ENCODE measurements at regions not wholly inside any gene's neighbourhood (a gene's known extent, or its start where the extent isn't known, plus 50 kb on each side); places are given as distances from the start of the nearest gene placed in this dataset.

- no peak for TF ChIP-seq STAT6 (CRISPR knock-in tag; IDR thresholded peaks at IDR 0.05)
Observed at GRCh38 chr13:88670509-88670908, 999.3 kb downstream of the SLITRK5 start (continued).

- no peak overlapping the region for H3K27ac ChIP-seq (ENCODE audit: extremely low read depth, low read depth, low read length)
- H3K27me3 ChIP-seq (ENCODE audit: control insufficient read depth in 2 of 2, insufficient read depth in 2 of 2, low read length in 2 of 2) = no peaks in the 10 kb centered on the region
- no peaks in the 10 kb centered on the region for H3K36me3 ChIP-seq (ENCODE audit: control insufficient read depth, insufficient read depth, low read length)
- H4K20me1 ChIP-seq (replicated peaks; ENCODE audit: control insufficient read depth, insufficient read depth, low read length) = no peaks in the 10 kb centered on the region
- no peak for ATAC-seq
- POLR2A ChIA-PET = no interaction called here
- no peak for TF ChIP-seq GTF2B (IDR thresholded peaks at IDR 0.05; ENCODE audit: extremely low read depth, insufficient read length)
- TF ChIP-seq SAP30 (IDR thresholded peaks at IDR 0.05; ENCODE audit: borderline replicate concordance, insufficient read depth, low read depth, low read length, poor library complexity, severe bottlenecking) = no peak
- no peak for TF ChIP-seq NUFIP1 (IDR thresholded peaks at IDR 0.05; ENCODE audit: partially characterized antibody)
- no peak overlapping the region for H3K4me2 ChIP-seq (ENCODE audit: insufficient read depth, low read length)
- H3K4me1 ChIP-seq (replicated peaks in 1 of 2; ENCODE audit: control insufficient read depth in 2 of 2, insufficient read depth in 2 of 2, low read length in 2 of 2) = no peaks in the 10 kb centered on the region
- H3K4me3 ChIP-seq = no peak overlapping the region
- 0% methylated on average over 2 of the region's 2 CpGs for WGBS (ENCODE audit: insufficient coverage, low coverage, missing lambda C conversion rate)
- H2AFZ ChIP-seq (ENCODE audit: low read depth, low read length) = no peak overlapping the region
- intact Hi-C loops (cut with micrococcal nuclease) (no loop called here), in situ Hi-C loops (cut with MboI) (no loop called here)
- BruUV-seq (replicated peaks) = no TSS peak
- FAIRE-seq = no peak
- no peaks in the 10 kb centered on the region; the same call in 1 of the 2 replicates for H3K9me3 ChIP-seq (replicated peaks; ENCODE audit: control insufficient read depth, insufficient read depth, low read depth, low read length)
- CTCF ChIA-PET (ENCODE audit: low intra/inter-chr PET ratio) = no interaction called here
- DNase-seq (ENCODE audit: extremely low read depth in 1 of 4, low spot score in 3 of 4) = no peak
- H3K79me2 ChIP-seq (ENCODE audit: control insufficient read depth, insufficient read depth, low read length) = no peaks in the 10 kb centered on the region
- no peak overlapping the region for H3K9ac ChIP-seq (ENCODE audit: insufficient read depth in 1 of 2, low read depth in 2 of 2, low read length in 2 of 2)
- no peaks in the 10 kb centered on the region for H3K9me1 ChIP-seq (ENCODE audit: control insufficient read depth, insufficient read depth, low read length)
Observed at GRCh38 chr13:88674841-88675240, 1003.7 kb downstream of the SLITRK5 start.

All from K562 (cell line).